ENCODE measurements at regions not wholly inside any gene's neighbourhood (a gene's known extent, or its start where the extent isn't known, plus 50 kb on each side); places are given as distances from the start of the nearest gene placed in this dataset.
"Not testable (repeated sequence)": the region's sequence is repeated elsewhere in the genome, so short reads cannot be mapped to it uniquely, and the experiment has no call there.

DNA sequence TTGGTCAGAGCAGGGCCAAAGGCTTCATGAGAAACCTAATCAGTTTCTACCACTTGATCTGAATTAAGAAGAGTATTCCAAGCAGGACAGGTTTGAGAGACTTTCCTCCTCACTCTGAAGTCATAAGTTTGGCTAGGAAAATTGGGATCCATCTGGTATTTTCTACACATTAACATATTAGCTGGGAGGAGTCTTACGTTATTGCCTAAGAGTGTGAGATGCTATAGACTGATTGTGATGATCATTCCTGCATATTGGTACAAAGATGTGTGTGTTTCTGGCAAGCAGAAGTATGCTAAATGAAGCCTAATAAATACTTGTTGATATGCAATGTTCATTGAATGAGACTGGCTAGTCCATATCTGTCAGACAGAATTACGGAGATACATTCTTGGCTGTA is 73.5 kb upstream of the RASGRP1 start:
- H3K4me1 ChIP-seq, result no peaks in the 10 kb centered on the region
- H3K9me3 ChIP-seq, result no peaks in the 10 kb centered on the region
- TF ChIP-seq, protein P1, sequence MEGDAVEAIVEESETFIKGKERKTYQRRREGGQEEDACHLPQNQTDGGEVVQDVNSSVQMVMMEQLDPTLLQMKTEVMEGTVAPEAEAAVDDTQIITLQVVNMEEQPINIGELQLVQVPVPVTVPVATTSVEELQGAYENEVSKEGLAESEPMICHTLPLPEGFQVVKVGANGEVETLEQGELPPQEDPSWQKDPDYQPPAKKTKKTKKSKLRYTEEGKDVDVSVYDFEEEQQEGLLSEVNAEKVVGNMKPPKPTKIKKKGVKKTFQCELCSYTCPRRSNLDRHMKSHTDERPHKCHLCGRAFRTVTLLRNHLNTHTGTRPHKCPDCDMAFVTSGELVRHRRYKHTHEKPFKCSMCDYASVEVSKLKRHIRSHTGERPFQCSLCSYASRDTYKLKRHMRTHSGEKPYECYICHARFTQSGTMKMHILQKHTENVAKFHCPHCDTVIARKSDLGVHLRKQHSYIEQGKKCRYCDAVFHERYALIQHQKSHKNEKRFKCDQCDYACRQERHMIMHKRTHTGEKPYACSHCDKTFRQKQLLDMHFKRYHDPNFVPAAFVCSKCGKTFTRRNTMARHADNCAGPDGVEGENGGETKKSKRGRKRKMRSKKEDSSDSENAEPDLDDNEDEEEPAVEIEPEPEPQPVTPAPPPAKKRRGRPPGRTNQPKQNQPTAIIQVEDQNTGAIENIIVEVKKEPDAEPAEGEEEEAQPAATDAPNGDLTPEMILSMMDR (IDR thresholded peaks at IDR 0.05), result no peak
- no peak for TF ChIP-seq POLR2A (IDR thresholded peaks at IDR 0.05)
- H3K27ac ChIP-seq, result no peak overlapping the region
- no peaks in the 10 kb centered on the region for H3K27me3 ChIP-seq
- no peak for DNase-seq
- H3K36me3 ChIP-seq, result no peaks in the 10 kb centered on the region
- no peak overlapping the region for H3K4me3 ChIP-seq

DNA sequence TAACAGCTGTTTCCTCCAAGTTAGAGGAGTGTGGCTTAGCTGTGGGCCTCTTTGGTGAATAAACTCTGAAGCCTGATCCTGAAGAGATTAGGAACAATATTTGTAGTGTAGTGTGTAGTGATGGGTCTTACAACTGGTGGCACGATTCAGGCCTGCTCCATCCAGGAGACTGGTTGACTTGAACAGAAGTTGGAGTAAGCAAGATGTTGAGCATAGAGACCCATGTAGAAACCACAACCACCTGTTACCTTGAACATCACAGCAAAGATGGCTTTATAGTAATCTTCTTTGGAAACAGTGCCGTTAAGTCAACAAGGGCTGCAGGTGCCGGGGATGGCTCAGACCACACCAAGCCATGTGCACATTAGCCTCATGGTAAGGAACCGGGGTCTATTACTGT is 74.2 kb upstream of the RASGRP1 start:
- DNase-seq, result no peak
- Histone ChIP-seq H3K27me3 (no peaks in the 10 kb centered on the region), H3K4me1 (no peaks in the 10 kb centered on the region), H3K4me3 (no peak overlapping the region), H3K9me3 (no peaks in the 10 kb centered on the region), H3K27ac (no peak overlapping the region), H3K36me3 (no peaks in the 10 kb centered on the region)
- TF ChIP-seq POLR2A (IDR thresholded peaks at IDR 0.05), result no peak
- TF ChIP-seq, protein P1 (IDR thresholded peaks at IDR 0.05), result no peak

DNA sequence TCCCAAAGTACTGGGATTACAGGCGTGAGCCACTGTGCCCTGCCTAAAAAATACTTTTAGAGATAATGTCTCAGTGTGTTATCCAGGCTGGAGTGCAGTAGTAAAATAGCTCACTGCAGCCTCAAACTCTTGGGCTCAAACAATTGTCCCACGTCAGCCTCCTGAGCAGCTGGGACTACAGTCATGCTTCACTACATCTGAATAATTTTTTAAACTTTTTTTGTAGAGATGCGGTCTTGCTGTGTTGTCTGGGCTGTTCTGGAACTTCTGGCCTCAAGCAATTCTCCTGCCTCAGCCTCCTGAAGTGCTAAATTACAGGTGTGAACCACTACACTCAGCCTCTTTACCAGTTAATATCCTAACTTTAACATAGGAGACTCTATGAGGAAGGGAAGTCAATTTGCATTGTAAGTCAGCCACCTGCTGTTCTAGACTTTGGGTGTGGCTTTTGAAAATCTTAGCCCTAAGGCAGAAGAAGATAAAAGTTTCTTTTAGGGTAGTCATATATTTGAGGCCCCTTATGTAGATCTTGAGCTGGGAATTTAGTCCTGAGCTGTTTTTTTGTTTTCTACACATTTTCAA is 78.2 kb upstream of the RASGRP1 start:
- Histone ChIP-seq H3K4me1 (no peaks in the 10 kb centered on the region), H3K36me3 (no peaks in the 10 kb centered on the region), H3K9me3 (no peaks in the 10 kb centered on the region), H3K4me3 (no peak overlapping the region), H3K27ac (no peak overlapping the region), H3K27me3 (no peaks in the 10 kb centered on the region)
- no peak for TF ChIP-seq POLR2A (IDR thresholded peaks at IDR 0.05)
- TF ChIP-seq, protein P1 (IDR thresholded peaks at IDR 0.05), result no peak
- DNase-seq, result no peak

DNA sequence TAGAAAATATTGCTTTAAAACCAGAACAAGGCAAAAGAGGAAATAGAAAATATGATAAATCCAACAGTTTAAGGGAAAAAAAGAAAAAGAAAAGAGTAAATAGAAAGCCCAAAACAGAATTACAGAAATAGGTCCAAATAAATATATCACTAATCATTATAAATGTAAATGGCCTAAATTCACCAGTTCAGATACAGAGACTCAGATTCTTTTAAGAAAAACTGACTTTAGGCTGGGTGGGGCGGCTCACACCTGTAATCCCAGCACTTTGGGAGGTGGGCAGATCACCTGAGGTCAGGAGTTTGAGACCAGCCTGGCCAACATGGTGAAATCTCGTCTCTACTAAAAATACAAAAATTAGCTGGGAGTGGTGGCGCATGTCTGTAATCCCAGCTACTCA is 79.7 kb upstream of the RASGRP1 start:
- H3K27ac ChIP-seq, H3K27me3 ChIP-seq, H3K4me1 ChIP-seq, H3K9me3 ChIP-seq, H3K36me3 ChIP-seq, DNase-seq, H3K4me3 ChIP-seq: not testable (repeated sequence)

GRCh38 chr15:38646716-38647115 is 82.1 kb upstream of the RASGRP1 start:
- no peaks in the 10 kb centered on the region for H3K9me3 ChIP-seq
- TF ChIP-seq, protein P1 (IDR thresholded peaks at IDR 0.05), result no peak
- TF ChIP-seq POLR2A (IDR thresholded peaks at IDR 0.05), result no peak
- no peaks in the 10 kb centered on the region for H3K4me1 ChIP-seq
- no peak overlapping the region for H3K27ac ChIP-seq
- H3K36me3 ChIP-seq, result no peaks in the 10 kb centered on the region
- no peak overlapping the region for H3K4me3 ChIP-seq
- DNase-seq, result no peak
- no peaks in the 10 kb centered on the region for H3K27me3 ChIP-seq

- H3K36me3 ChIP-seq, result no peaks in the 10 kb centered on the region
- no peak overlapping the region for H3K27ac ChIP-seq
- H3K9me3 ChIP-seq, result no peaks in the 10 kb centered on the region
- TF ChIP-seq, protein P1 (IDR thresholded peaks at IDR 0.05), result peak in 3 of 6 experiments; percentile 28 to 36 (median 35)
- no peak for TF ChIP-seq POLR2A (IDR thresholded peaks at IDR 0.05)
- H3K4me1 ChIP-seq, result peaks cover 0 to 5% (median 0%) of the 10 kb centered on the region in 4 donors
- H3K4me3 ChIP-seq, result no peak overlapping the region
- no peak for DNase-seq
- no peaks in the 10 kb centered on the region for H3K27me3 ChIP-seq
Observed at GRCh38 chr15:38647683-38648082, 83.1 kb upstream of the RASGRP1 start.
